Tibial artery (tissue), 4 donors: ENCODE measurements at regions not wholly inside any gene's neighbourhood (a gene's known extent, or its start where the extent isn't known, plus 50 kb on each side); places are given as distances from the start of the nearest gene placed in this dataset.

ENCODE experiments used
- DNase-seq, 2 donors: peaks; one replicate each; pipeline ENCODE4 v3.0.0-alpha.2; 2019
- H3K27ac ChIP-seq, 2 donors: fragments of 200-600 bp; sonication (generic) in 1 of 2; 1 replicate in 1 of 2; 2 replicates in 1 of 2; pipeline ENCODE4 v1.5.1; 2018 to 2019; ENCODE audit warnings: mild to moderate bottlenecking in 1 of 2
- H3K27me3 ChIP-seq, 2 donors: fragments of 200-600 bp; sonication (generic) in 1 of 2; one replicate each; pipeline versions ENCODE4 v1.5.1 to v1.6.0; 2016 to 2019
- H3K36me3 ChIP-seq, 3 donors: fragments of 200-600 bp; sonication (generic) in 2 of 3; one replicate each; pipeline ENCODE4 v1.5.1; 2016 to 2019; ENCODE audit warnings: mild to moderate bottlenecking in 2 of 3
- H3K4me1 ChIP-seq, 4 donors: fragments of 200-600 bp; sonication (generic) in 2 of 4; 1 replicate in 3 of 4; 2 replicates in 1 of 4; pipeline ENCODE4 v1.5.1; 2016 to 2019
- H3K4me3 ChIP-seq, 2 donors: fragments of 200-600 bp; sonication (generic) in 1 of 2; 1 replicate in 1 of 2; 2 replicates in 1 of 2; pipeline ENCODE4 v1.5.1; 2018 to 2019; ENCODE audit warnings: mild to moderate bottlenecking in 2 of 2
- H3K9me3 ChIP-seq, 3 donors: fragments of 200-600 bp; sonication (generic) in 1 of 3; one replicate each; pipeline ENCODE4 v1.5.1; 2016 to 2019
- CTCF ChIP-seq, 2 experiments: fragments of 200-600 bp in 1 of 2; fragments of 450-650 bp in 1 of 2; IDR thresholded peaks; one replicate each; pipeline ENCODE4 v1.5.1; 2017 to 2019; ENCODE audit warnings: antibody characterized with exemption in 2 of 2, mild to moderate bottlenecking in 1 of 2, moderate library complexity in 1 of 2
- intact Hi-C: fragments of 100-400 bp; cut with DNase I; formaldehyde crosslinking; loops from one replicate; pipeline ENCODE4 v1.15.0; 2023; ENCODE audit warnings: low total_unique reads

- intact Hi-C loops = no loop called here
- no peaks in the 10 kb centered on the region for H3K9me3 ChIP-seq
- no peak for DNase-seq
Measured at GRCh38 chr7:26500749-26501352, 209.2 kb downstream of the SNX10 start.

GRCh38 chr7:26504411-26505120 is 212.9 kb downstream of the SNX10 start:
- intact Hi-C loops = no loop called here
- H3K9me3 ChIP-seq = no peaks in the 10 kb centered on the region
- H3K4me1 ChIP-seq = no peaks in the 10 kb centered on the region
- no peaks in the 10 kb centered on the region for H3K36me3 ChIP-seq
- DNase-seq = no peak
- peaks cover 0 to 7% of the 10 kb centered on the region in 2 donors for H3K27me3 ChIP-seq
- TF ChIP-seq CTCF (IDR thresholded peaks at IDR 0.05) = no peak
- H3K4me3 ChIP-seq = no peak overlapping the region
- H3K27ac ChIP-seq = no peak overlapping the region

More at GRCh38 chr7:26500749-26501352, 209.2 kb downstream of the SNX10 start:
- no peak overlapping the region for H3K4me3 ChIP-seq
- peaks cover 0 to 7% of the 10 kb centered on the region in 2 donors for H3K27me3 ChIP-seq
- TF ChIP-seq CTCF (IDR thresholded peaks at IDR 0.05) = no peak
- no peaks in the 10 kb centered on the region for H3K4me1 ChIP-seq
- H3K36me3 ChIP-seq = no peaks in the 10 kb centered on the region
- H3K27ac ChIP-seq = no peak overlapping the region

GRCh38 chr7:26506196-26506595 is 214.5 kb downstream of the SNX10 start:
- Histone ChIP-seq H3K4me1 (no peaks in the 10 kb centered on the region), H3K4me3 (no peak overlapping the region), H3K36me3 (no peaks in the 10 kb centered on the region), H3K27ac (no peak overlapping the region), H3K9me3 (no peaks in the 10 kb centered on the region), H3K27me3 (peaks cover 0 to 7% of the 10 kb centered on the region in 2 donors)
- no peak for DNase-seq
- intact Hi-C loops = no loop called here
- no peak for TF ChIP-seq CTCF (IDR thresholded peaks at IDR 0.05)

- Histone ChIP-seq H3K27me3 (peaks cover 0 to 7% of the 10 kb centered on the region in 2 donors), H3K4me3 (no peak overlapping the region), H3K27ac (no peak overlapping the region), H3K9me3 (no peaks in the 10 kb centered on the region), H3K4me1 (no peaks in the 10 kb centered on the region), H3K36me3 (no peaks in the 10 kb centered on the region)
- intact Hi-C loops = no loop called here
- no peak for DNase-seq
- TF ChIP-seq CTCF (IDR thresholded peaks at IDR 0.05) = no peak
Measured at GRCh38 chr7:26507108-26507987, 215.7 kb downstream of the SNX10 start.

GRCh38 chr7:26508481-26508880 is 216.8 kb downstream of the SNX10 start:
- Histone ChIP-seq H3K4me1 (no peaks in the 10 kb centered on the region), H3K27me3 (peaks cover 0 to 7% of the 10 kb centered on the region in 2 donors), H3K27ac (no peak overlapping the region), H3K9me3 (no peaks in the 10 kb centered on the region), H3K4me3 (no peak overlapping the region), H3K36me3 (no peaks in the 10 kb centered on the region)
- no peak for TF ChIP-seq CTCF (IDR thresholded peaks at IDR 0.05)
- no peak for DNase-seq
- intact Hi-C loops = no loop called here
